ENCODE measurements at regions not wholly inside any gene's neighbourhood (a gene's known extent, or its start where the extent isn't known, plus 50 kb on each side); places are given as distances from the start of the nearest gene placed in this dataset.

GRCh38 chr14:105938055-105938863 is 411.9 kb downstream of the TMEM121 start:
- Histone ChIP-seq H3K4me1 (ENCODE audit: control insufficient read depth in 5 of 5, insufficient read depth in 5 of 5, low read length in 5 of 5) (no peaks in the 10 kb centered on the region), H3K4me3 (no peak overlapping the region), H3K27me3 (ENCODE audit: control insufficient read depth in 3 of 3, insufficient read depth in 3 of 3, low read length in 2 of 3) (no peaks in the 10 kb centered on the region), H3K27ac (ENCODE audit: low read depth in 1 of 2, low read length in 1 of 2) (no peak overlapping the region), H3K9me3 (ENCODE audit: control insufficient read depth in 4 of 4, insufficient read depth in 3 of 4, low read length in 3 of 4) (peaks cover 0 to 31% (median 5%) of the 10 kb centered on the region in 4 donors), H3K36me3 (ENCODE audit: control insufficient read depth in 4 of 4, insufficient read depth in 4 of 4, low read length in 4 of 4) (no peaks in the 10 kb centered on the region), H3K9ac (ENCODE audit: insufficient read depth in 1 of 2, low read length in 2 of 2) (no peak overlapping the region)
- DNase-seq (no peak), ATAC-seq (ENCODE audit: insufficient read depth, low FRiP score) (no peak)
- WGBS, 2 donors: 88 to 90% methylated on average over 17 of the region's 17 CpGs
- TF ChIP-seq, protein P1, sequence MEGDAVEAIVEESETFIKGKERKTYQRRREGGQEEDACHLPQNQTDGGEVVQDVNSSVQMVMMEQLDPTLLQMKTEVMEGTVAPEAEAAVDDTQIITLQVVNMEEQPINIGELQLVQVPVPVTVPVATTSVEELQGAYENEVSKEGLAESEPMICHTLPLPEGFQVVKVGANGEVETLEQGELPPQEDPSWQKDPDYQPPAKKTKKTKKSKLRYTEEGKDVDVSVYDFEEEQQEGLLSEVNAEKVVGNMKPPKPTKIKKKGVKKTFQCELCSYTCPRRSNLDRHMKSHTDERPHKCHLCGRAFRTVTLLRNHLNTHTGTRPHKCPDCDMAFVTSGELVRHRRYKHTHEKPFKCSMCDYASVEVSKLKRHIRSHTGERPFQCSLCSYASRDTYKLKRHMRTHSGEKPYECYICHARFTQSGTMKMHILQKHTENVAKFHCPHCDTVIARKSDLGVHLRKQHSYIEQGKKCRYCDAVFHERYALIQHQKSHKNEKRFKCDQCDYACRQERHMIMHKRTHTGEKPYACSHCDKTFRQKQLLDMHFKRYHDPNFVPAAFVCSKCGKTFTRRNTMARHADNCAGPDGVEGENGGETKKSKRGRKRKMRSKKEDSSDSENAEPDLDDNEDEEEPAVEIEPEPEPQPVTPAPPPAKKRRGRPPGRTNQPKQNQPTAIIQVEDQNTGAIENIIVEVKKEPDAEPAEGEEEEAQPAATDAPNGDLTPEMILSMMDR (IDR thresholded peaks at IDR 0.05; ENCODE audit: control extremely low read depth, extremely low read depth): no peak

DNA sequence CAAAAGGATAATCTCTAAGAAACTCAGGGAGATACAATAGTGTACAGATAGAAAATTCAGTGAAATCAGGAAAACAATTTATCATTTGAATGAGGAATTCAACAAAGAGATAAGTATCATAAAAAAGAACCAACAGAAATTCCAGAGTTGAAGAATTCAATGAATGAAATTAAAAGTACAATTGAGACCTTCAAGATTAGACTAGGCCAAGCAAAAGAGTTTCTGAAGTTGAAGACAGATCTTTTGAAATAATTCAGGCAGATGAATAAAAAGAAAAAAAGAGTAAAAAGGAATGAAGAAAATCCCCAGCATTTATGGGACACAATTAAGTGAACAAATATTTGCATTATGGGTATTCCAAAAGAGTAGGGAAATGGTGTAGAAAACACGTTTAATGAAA is 412.6 kb downstream of the TMEM121 start:
- WGBS, 2 donors: 40 to 44% methylated on average over 1 of the region's 1 CpG
- Histone ChIP-seq H3K4me3 (no peak overlapping the region), H3K9ac (ENCODE audit: insufficient read depth in 1 of 2, low read length in 2 of 2) (no peak overlapping the region), H3K27ac (ENCODE audit: low read depth in 1 of 2, low read length in 1 of 2) (no peak overlapping the region), H3K27me3 (ENCODE audit: control insufficient read depth in 3 of 3, insufficient read depth in 3 of 3, low read length in 2 of 3) (no peaks in the 10 kb centered on the region), H3K9me3 (ENCODE audit: control insufficient read depth in 4 of 4, insufficient read depth in 3 of 4, low read length in 3 of 4) (peaks cover 0 to 31% (median 5%) of the 10 kb centered on the region in 4 donors), H3K4me1 (ENCODE audit: control insufficient read depth in 5 of 5, insufficient read depth in 5 of 5, low read length in 5 of 5) (no peaks in the 10 kb centered on the region), H3K36me3 (ENCODE audit: control insufficient read depth in 4 of 4, insufficient read depth in 4 of 4, low read length in 4 of 4) (no peaks in the 10 kb centered on the region)
- TF ChIP-seq, protein P1 (IDR thresholded peaks at IDR 0.05; ENCODE audit: control extremely low read depth, extremely low read depth): no peak
- ATAC-seq (ENCODE audit: insufficient read depth, low FRiP score) (no peak), DNase-seq (no peak)

- Histone ChIP-seq H3K36me3 (ENCODE audit: control insufficient read depth in 4 of 4, insufficient read depth in 4 of 4, low read length in 4 of 4) (no peaks in the 10 kb centered on the region), H3K9ac (ENCODE audit: insufficient read depth in 1 of 2, low read length in 2 of 2) (no peak overlapping the region), H3K27ac (ENCODE audit: low read depth in 1 of 2, low read length in 1 of 2) (no peak overlapping the region), H3K27me3 (ENCODE audit: control insufficient read depth in 3 of 3, insufficient read depth in 3 of 3, low read length in 2 of 3) (no peaks in the 10 kb centered on the region), H3K4me3 (no peak overlapping the region), H3K4me1 (ENCODE audit: control insufficient read depth in 5 of 5, insufficient read depth in 5 of 5, low read length in 5 of 5) (no peaks in the 10 kb centered on the region), H3K9me3 (ENCODE audit: control insufficient read depth in 4 of 4, insufficient read depth in 3 of 4, low read length in 3 of 4) (peaks cover 0 to 31% (median 5%) of the 10 kb centered on the region in 4 donors)
- 69 to 79% methylated on average over 12 of the region's 12 CpGs for WGBS, 2 donors
- DNase-seq (no peak), ATAC-seq (ENCODE audit: insufficient read depth, low FRiP score) (no peak)
- TF ChIP-seq, protein P1 (IDR thresholded peaks at IDR 0.05; ENCODE audit: control extremely low read depth, extremely low read depth): no peak
Measured at GRCh38 chr14:105939810-105940508, 413.6 kb downstream of the TMEM121 start.
